ENCODE measurements at regions not wholly inside any gene's neighbourhood (a gene's known extent, or its start where the extent isn't known, plus 50 kb on each side); places are given as distances from the start of the nearest gene placed in this dataset.

DNA sequence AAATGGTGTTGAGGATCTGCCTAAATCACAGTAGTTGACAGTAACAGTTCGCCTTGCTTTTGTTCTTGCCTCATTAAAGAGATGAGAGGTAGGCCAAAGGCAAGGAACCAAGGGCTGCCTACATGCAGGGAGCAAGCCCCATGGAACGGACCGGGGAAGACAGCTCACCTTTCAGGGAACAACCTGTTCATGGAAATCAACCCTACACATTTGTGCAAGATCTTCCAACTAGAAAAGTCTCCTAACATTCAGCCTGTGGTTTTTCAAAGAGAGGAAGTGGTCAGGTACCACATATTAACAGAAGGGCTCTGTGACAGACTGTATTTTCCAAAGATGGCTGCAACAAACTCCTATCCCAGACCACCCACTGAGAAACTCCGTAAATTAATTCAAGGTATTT, 1031.8 kb upstream of the NR2F2 start:
- no peak for DNase-seq (ENCODE audit: extremely low read depth in 1 of 2, low read depth in 1 of 2)

GRCh38 chr15:95300958-95301357, 1029.5 kb upstream of the NR2F2 start:
- no peak for DNase-seq (ENCODE audit: extremely low read depth in 1 of 2, low read depth in 1 of 2)

GRCh38 chr15:95302206-95302605, 1028.3 kb upstream of the NR2F2 start:
- no peak for DNase-seq (ENCODE audit: extremely low read depth in 1 of 2, low read depth in 1 of 2)

DNA sequence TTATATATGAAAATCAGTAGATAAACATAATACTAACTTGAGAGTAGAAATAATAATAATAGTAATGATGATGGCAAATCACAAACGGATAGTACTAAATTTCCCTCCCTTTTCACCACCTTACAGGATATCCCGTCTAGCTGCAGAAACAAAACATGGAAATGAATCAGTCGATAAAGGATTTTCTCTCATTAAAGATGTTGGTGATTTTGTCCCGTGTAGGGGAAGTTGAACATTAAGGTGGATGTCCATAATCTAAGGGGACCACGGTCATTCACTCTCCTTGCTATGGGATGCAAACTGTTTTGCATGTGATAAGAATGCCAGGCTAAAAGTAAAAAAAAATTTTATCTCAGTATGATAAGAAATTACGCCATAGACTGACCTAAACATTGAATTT, 1027.7 kb upstream of the NR2F2 start:
- DNase-seq (ENCODE audit: extremely low read depth in 1 of 2, low read depth in 1 of 2), result no peak

GRCh38 chr15:95303713-95304112, 1026.8 kb upstream of the NR2F2 start:
- no peak for DNase-seq (ENCODE audit: extremely low read depth in 1 of 2, low read depth in 1 of 2)

DNA sequence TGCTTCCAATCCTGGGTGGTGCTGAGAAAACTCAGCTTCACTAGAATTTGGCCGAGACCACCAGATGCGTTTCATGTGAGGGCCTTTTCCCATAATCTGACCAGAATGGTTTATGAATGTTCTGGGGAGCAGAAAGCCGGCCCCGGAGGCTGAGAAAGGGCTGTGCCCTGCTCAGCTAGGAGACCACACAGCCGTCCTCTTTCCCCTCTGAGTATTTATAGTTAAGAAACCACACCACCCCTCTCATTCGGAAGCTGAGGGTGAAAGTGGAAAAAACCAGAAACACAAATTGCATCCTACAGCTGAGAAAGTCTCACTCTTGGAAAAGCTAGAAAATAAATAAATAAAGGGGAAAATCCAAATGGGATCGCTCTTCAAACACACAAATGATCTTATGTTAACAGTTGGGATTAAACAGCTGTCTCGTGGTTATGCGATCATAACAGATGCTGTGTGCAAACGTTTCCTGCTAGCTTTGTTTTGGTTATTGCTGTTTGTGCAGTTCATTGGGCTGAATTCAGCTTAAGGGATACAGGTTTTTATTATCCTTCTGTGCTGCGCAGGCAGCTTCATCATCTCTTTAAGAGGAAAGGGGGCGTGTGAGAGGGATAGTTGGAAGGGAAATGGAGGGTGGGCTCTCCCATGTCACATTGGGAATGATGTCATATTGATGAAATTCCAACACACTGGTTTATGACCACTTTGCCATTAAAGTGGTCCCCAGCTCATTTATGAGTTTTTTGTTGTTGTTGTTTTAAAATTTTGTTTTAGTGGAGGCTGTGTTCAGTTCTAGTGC, 1026.2 kb upstream of the NR2F2 start:
- DNase-seq (ENCODE audit: extremely low read depth in 1 of 2, low read depth in 1 of 2), result no peak

GRCh38 chr15:95304947-95305400, 1025.5 kb upstream of the NR2F2 start:
- no peak for DNase-seq (ENCODE audit: extremely low read depth in 1 of 2, low read depth in 1 of 2)

- no peak for DNase-seq (ENCODE audit: extremely low read depth in 1 of 2, low read depth in 1 of 2)
Measured at GRCh38 chr15:95307115-95307514, 1023.4 kb upstream of the NR2F2 start.

DNA sequence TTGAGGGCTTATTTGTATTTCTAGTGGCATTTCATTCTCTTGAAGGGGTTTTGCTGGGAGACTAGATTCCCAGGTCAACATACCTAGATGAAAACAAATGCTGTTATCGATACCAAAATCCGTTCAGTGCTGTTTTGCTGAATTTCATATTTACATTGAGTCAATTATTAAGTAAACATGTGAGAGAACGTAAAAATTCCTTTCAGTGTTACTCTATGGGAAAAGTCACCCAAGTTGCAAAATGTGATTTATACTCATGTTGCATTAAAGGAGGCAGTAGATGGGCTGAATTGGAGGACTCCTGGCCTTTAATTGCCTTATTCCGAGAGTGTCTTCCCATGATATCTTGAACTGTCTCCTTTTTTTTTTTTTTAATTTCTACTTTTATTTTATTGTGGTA, 1011.3 kb upstream of the NR2F2 start:
- DNase-seq (ENCODE audit: extremely low read depth in 1 of 2, low read depth in 1 of 2), result no peak

GRCh38 chr15:95323796-95324195, 1006.7 kb upstream of the NR2F2 start:
- no peak for DNase-seq (ENCODE audit: extremely low read depth in 1 of 2, low read depth in 1 of 2)

DNA sequence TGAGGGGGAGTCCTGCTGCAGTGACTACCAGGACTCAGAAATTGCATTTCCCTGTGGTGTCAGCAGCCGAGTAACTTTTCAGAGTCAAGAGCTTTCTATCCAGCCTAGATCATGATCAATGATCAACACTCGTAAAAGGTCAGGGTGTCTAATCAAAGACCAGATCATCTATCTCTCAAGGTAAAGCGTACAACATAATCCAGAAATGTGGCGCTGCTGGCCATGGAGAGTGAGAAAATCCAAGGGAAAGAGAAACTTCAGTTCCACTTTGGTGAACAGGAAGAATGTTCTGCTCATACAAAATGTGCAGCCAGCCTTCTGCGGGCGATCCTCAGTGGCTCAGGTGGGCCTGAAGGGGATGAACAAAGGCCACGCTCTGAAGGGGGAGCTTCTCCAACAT, 1005.8 kb upstream of the NR2F2 start:
- DNase-seq (ENCODE audit: extremely low read depth in 1 of 2, low read depth in 1 of 2), result no peak

DNA sequence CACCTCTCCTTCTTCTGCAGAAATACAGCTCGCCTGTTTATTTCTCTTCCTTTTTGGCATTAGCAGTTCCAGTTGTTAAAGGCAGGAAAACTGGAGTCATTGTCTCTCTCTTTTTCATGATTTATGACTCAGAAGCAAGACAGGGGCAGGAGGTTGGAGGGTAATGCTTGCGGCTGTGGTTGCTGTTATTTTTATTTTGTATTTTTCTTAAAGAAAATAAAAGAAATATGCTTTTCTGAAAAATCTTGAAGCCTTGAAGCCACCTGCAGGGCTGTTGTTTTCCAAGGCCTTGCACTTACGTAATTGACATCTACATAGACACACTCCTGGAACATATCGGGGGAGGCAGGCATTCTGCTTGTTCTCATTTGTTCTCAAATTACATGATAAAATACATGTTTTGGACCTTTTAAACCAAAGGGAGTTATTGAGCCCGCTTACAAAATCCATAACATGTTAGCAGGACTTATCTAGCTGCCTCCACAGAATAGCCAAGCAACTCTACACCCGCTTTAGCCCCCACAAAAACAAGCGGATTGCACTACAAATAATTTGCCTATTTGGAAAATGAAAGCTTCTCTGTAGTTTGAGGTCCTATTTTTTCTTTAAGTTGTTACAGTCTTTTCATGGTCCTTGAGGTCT, 1004.6 kb upstream of the NR2F2 start:
- DNase-seq (ENCODE audit: extremely low read depth in 1 of 2, low read depth in 1 of 2), result no peak

- DNase-seq (ENCODE audit: extremely low read depth in 1 of 2, low read depth in 1 of 2), result no peak
Measured at GRCh38 chr15:95326431-95327182, 1003.9 kb upstream of the NR2F2 start.

GRCh38 chr15:95327183-95327525, 1003.3 kb upstream of the NR2F2 start:
- DNase-seq (ENCODE audit: extremely low read depth in 1 of 2, low read depth in 1 of 2), result no peak

- no peak for DNase-seq (ENCODE audit: extremely low read depth in 1 of 2, low read depth in 1 of 2)
Measured at GRCh38 chr15:95327661-95328060, 1002.8 kb upstream of the NR2F2 start.

DNA sequence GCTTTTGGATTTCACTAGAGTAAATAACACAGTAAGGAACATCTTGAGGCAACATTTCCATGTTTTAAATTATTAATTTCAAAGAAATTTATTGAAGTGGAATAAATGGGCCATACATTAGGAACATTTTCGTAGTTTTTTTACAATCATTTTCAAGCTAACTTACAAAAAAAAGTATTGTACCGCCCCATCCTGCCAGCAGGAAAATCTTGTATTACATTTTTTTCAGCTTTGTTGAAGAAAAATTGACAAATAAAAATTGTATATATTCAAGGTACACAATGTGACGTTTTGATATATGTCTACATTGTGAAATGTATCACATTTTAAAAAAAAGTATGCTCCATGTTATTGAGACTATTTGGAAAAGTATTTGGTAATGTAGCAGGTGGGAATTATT, 1001.9 kb upstream of the NR2F2 start:
- no peak for DNase-seq (ENCODE audit: extremely low read depth in 1 of 2, low read depth in 1 of 2)

- no peak for DNase-seq (ENCODE audit: extremely low read depth in 1 of 2, low read depth in 1 of 2)
Measured at GRCh38 chr15:95329362-95329761, 1001.1 kb upstream of the NR2F2 start.

- no peak for DNase-seq (ENCODE audit: extremely low read depth in 1 of 2, low read depth in 1 of 2)
Measured at GRCh38 chr15:95341686-95342085, 988.8 kb upstream of the NR2F2 start.

- no peak for DNase-seq (ENCODE audit: extremely low read depth in 1 of 2, low read depth in 1 of 2)
Measured at GRCh38 chr15:95345867-95346266, 984.6 kb upstream of the NR2F2 start.

GRCh38 chr15:95346721-95347475, 983.6 kb upstream of the NR2F2 start:
- no peak for DNase-seq (ENCODE audit: extremely low read depth in 1 of 2, low read depth in 1 of 2)

- no peak for DNase-seq (ENCODE audit: extremely low read depth in 1 of 2, low read depth in 1 of 2)
Measured at GRCh38 chr15:95347837-95348236, 982.7 kb upstream of the NR2F2 start.

Measured in activated CD8-positive, alpha-beta memory T cell treated with anti-CD3 and anti-CD28 coated beads for 1 hour (primary cell).